Left renal cortex interstitium (tissue), 4 donors: ENCODE measurements at regions not wholly inside any gene's neighbourhood (a gene's known extent, or its start where the extent isn't known, plus 50 kb on each side); places are given as distances from the start of the nearest gene placed in this dataset.

Source experiments
- DNase-seq, 4 donors: peaks; one replicate each; pipeline ENCODE4 v3.0.0-alpha.2; 2013; ENCODE audit warnings: low read depth in 4 of 4, low spot score in 2 of 4, missing footprints in 1 of 4

- DNase-seq = peak in 2 of 4 donors; percentile 51 to 69
Observed at GRCh38 chr3:66797889-66798560, 200.1 kb upstream of the KBTBD8 start.

- DNase-seq = no peak
Observed at GRCh38 chr3:66800941-66801545, 197.1 kb upstream of the KBTBD8 start.

GRCh38 chr3:66803206-66803605 is 194.9 kb upstream of the KBTBD8 start:
- no peak for DNase-seq

GRCh38 chr3:66803721-66804695 is 194.1 kb upstream of the KBTBD8 start:
- no peak for DNase-seq

GRCh38 chr3:66808891-66809594 is 189.1 kb upstream of the KBTBD8 start:
- DNase-seq = no peak

- DNase-seq = no peak
Observed at GRCh38 chr3:66809595-66809958, 188.5 kb upstream of the KBTBD8 start.

GRCh38 chr3:66812136-66812535 is 186.0 kb upstream of the KBTBD8 start:
- DNase-seq = no peak

- no peak for DNase-seq
Observed at GRCh38 chr3:66812741-66813140, 185.4 kb upstream of the KBTBD8 start.

GRCh38 chr3:66816090-66816761 is 181.9 kb upstream of the KBTBD8 start:
- peak in 2 of 4 donors; percentile 22 to 24 for DNase-seq

- DNase-seq = no peak
Observed at GRCh38 chr3:66817951-66818557, 180.1 kb upstream of the KBTBD8 start.

GRCh38 chr3:66819993-66820501 is 178.1 kb upstream of the KBTBD8 start:
- no peak for DNase-seq

- DNase-seq = peak in 1 of 4 donors; percentile 55
Observed at GRCh38 chr3:66822186-66823008, 175.7 kb upstream of the KBTBD8 start.

- DNase-seq = no peak
Observed at GRCh38 chr3:66823009-66823397, 175.1 kb upstream of the KBTBD8 start.

GRCh38 chr3:66823532-66823931 is 174.6 kb upstream of the KBTBD8 start:
- no peak for DNase-seq

- DNase-seq = no peak
Observed at GRCh38 chr3:66825375-66825774, 172.7 kb upstream of the KBTBD8 start.

GRCh38 chr3:66827726-66828125 is 170.4 kb upstream of the KBTBD8 start:
- DNase-seq = no peak

- no peak for DNase-seq
Observed at GRCh38 chr3:66828303-66828702, 169.8 kb upstream of the KBTBD8 start.

GRCh38 chr3:66830301-66830700 is 167.8 kb upstream of the KBTBD8 start:
- DNase-seq = no peak

GRCh38 chr3:66831931-66832330 is 166.2 kb upstream of the KBTBD8 start:
- no peak for DNase-seq
